ENCODE measurements at regions not wholly inside any gene's neighbourhood (a gene's known extent, or its start where the extent isn't known, plus 50 kb on each side); places are given as distances from the start of the nearest gene placed in this dataset.
A peak's percentile ranks its signal among the peaks of the same experiment; 100 is the strongest.

DNA sequence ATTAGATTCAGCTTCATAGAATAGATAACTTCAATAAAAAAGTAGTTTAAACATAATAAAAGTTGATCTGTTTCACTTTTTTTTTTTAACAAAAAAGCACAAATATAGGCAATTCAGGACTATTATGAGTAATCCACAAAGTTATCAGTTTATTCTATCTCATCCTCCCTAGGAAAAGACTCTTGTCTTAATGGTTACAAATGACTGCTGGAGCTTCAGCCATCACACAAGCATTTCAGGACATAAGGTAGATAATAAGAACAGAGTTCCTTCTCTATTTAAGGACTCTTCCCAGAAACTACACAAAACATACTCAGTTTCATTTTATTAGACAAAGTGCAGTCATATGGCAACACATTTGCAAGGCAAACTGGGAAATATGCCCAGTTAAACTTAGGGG, 357.6 kb upstream of the SETBP1 start:
- Histone ChIP-seq H3K36me3 (ENCODE audit: low read depth, missing control alignments) (no peaks in the 10 kb centered on the region), H3K27ac (no peak overlapping the region), H3K4me1 (no peaks in the 10 kb centered on the region), H3K9me3 (no peaks in the 10 kb centered on the region), H3K4me3 (no peak overlapping the region), H3K27me3 (no peaks in the 10 kb centered on the region)
- DNase-seq: no peak
- intact Hi-C loops (cut with DNase I; ENCODE audit: low total_unique reads): no loop called here
- no peak for TF ChIP-seq POLR2A (IDR thresholded peaks at IDR 0.05)
- TF ChIP-seq, protein P1, sequence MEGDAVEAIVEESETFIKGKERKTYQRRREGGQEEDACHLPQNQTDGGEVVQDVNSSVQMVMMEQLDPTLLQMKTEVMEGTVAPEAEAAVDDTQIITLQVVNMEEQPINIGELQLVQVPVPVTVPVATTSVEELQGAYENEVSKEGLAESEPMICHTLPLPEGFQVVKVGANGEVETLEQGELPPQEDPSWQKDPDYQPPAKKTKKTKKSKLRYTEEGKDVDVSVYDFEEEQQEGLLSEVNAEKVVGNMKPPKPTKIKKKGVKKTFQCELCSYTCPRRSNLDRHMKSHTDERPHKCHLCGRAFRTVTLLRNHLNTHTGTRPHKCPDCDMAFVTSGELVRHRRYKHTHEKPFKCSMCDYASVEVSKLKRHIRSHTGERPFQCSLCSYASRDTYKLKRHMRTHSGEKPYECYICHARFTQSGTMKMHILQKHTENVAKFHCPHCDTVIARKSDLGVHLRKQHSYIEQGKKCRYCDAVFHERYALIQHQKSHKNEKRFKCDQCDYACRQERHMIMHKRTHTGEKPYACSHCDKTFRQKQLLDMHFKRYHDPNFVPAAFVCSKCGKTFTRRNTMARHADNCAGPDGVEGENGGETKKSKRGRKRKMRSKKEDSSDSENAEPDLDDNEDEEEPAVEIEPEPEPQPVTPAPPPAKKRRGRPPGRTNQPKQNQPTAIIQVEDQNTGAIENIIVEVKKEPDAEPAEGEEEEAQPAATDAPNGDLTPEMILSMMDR (IDR thresholded peaks at IDR 0.05): no peak

DNA sequence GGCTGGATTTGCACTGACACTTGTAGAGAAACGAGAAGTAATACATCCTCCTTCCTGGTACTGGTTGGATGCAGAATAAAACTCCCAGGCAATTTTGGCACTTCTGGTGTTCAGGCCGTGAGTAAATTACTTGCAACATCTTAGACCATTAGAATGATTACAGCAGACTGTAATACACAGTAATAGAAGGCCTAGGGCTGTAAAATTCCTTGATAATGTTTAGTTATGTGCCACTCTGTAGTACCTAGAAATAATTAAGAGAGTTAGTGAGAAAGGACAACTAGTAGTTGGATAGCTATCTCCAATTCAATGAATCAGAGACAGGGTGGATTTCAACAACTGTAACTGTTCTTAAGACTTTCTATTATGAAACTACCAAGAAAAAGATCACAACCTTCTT, 356.3 kb upstream of the SETBP1 start:
- Histone ChIP-seq H3K4me1 (no peaks in the 10 kb centered on the region), H3K4me3 (no peak overlapping the region), H3K27me3 (no peaks in the 10 kb centered on the region), H3K9me3 (no peaks in the 10 kb centered on the region), H3K36me3 (ENCODE audit: low read depth, missing control alignments) (no peaks in the 10 kb centered on the region), H3K27ac (no peak overlapping the region)
- DNase-seq: no peak
- TF ChIP-seq POLR2A (IDR thresholded peaks at IDR 0.05): no peak
- TF ChIP-seq, protein P1 (IDR thresholded peaks at IDR 0.05): no peak
- intact Hi-C loops (cut with DNase I; ENCODE audit: low total_unique reads): no loop called here
- 68 to 78% methylated on average over 2 of the region's 2 CpGs for WGBS, 2 donors

DNA sequence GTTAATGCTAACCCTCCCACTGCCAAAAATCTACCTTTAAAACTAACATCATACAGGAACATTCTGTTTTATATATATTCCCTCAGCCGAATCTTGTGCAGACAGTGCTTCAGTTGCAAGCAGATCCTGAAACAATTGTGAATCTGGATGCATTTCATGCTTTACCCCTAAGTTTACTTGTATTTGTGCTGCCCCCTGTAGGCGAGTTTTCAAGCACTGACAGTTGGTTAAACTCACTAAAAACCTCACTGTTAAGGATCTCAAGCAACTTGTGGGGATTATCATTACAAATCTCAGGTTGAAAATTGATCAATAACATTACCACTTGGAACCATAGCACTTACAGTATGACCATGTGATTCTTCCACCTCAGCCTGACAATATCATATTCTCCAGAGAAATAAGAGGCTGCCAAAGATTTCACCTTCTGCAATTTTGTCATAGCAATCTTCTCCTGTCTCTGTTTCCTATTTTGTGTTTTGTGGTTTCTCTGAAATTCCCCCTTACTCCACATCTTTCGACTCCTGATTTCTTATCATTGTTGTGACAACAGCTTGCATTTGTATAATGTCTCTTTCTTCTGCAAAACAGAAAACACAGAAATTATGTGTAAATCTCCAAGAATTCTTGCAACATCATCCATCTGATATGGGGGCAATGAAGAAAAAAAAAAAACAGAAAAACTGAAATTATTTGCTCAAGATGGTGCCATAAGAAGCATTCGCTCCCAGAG, 354.6 kb upstream of the SETBP1 start:
- no peak for TF ChIP-seq POLR2A (IDR thresholded peaks at IDR 0.05)
- TF ChIP-seq, protein P1 (IDR thresholded peaks at IDR 0.05): peak in 2 of 3 experiments; percentile 26 to 36
- DNase-seq: peak; percentile 86
- H3K27ac ChIP-seq: no peak overlapping the region
- H3K4me1 ChIP-seq: no peaks in the 10 kb centered on the region
- H3K9me3 ChIP-seq: no peaks in the 10 kb centered on the region
- H3K36me3 ChIP-seq (ENCODE audit: low read depth, missing control alignments): no peaks in the 10 kb centered on the region
- 59 to 61% methylated on average over 4 of the region's 4 CpGs for WGBS, 2 donors
- no peaks in the 10 kb centered on the region for H3K27me3 ChIP-seq
- intact Hi-C loops (cut with DNase I; ENCODE audit: low total_unique reads): no loop called here
- no peak overlapping the region for H3K4me3 ChIP-seq

DNA sequence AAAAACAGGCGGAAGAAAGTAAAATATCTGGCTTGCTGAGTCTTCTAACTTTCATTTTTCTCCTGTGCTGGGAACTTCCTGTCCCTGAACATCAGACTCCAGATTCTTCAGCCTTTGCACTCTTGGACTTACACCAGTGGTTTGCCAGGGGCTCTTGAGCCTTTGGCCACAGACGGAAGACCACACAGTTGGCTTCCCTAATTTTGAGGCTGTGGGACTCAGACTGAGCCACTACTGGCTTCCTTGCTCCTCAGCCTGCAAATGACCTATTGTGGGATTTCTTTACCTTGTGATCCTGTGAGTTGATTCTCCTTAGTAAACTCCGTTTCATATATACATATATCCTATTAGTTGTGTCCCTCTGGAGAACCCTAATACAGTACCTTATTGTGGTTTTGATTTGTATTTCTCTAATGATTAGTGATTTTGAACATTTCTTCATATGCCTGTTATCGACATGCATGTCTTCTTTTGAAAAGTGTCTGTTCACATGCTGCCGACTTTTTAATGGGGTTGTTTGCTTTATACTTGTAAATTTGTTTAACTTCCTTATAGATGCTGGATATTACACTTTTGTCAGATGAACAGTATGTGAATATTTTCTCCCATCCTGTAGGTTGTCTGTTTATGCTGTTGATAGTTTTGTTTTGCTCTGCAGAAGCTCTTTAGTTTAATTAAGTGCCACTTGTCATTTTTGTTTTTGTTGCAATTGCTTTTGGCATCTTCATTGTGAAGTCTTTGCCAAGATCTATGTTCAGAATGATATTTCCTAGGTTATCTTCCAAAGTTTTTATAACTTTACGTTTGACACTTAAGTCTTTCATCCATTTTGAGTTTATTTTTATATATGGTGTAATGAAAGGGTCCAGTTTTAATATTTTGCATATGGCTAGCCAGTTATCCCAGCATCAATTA, 348.8 kb upstream of the SETBP1 start:
- no peak for DNase-seq
- TF ChIP-seq POLR2A (IDR thresholded peaks at IDR 0.05): no peak
- TF ChIP-seq, protein P1 (IDR thresholded peaks at IDR 0.05): no peak
- no peaks in the 10 kb centered on the region for H3K36me3 ChIP-seq (ENCODE audit: low read depth, missing control alignments)
- no peak overlapping the region for H3K27ac ChIP-seq
- 67 to 75% methylated on average over 6 of the region's 6 CpGs for WGBS, 2 donors
- no peak overlapping the region for H3K4me3 ChIP-seq
- no peaks in the 10 kb centered on the region for H3K4me1 ChIP-seq
- H3K27me3 ChIP-seq: no peaks in the 10 kb centered on the region
- intact Hi-C loops (cut with DNase I; ENCODE audit: low total_unique reads): no loop called here
- H3K9me3 ChIP-seq: no peaks in the 10 kb centered on the region
